Stomach smooth muscle (tissue), 2 donors: ENCODE measurements at regions not wholly inside any gene's neighbourhood (a gene's known extent, or its start where the extent isn't known, plus 50 kb on each side); places are given as distances from the start of the nearest gene placed in this dataset.

ENCODE experiments used
- H3K27ac ChIP-seq: one replicate; pipeline ENCODE4 v1.7.0; 2013; ENCODE audit warnings: mild to moderate bottlenecking, low read length, inconsistent platforms
- H3K27me3 ChIP-seq, 2 donors: one replicate each; pipeline ENCODE4 v1.7.0; 2013; ENCODE audit warnings: low read length in 2 of 2; ENCODE audit not compliant: insufficient read depth in 2 of 2, control insufficient read depth in 1 of 2
- H3K36me3 ChIP-seq, 2 donors: one replicate each; pipeline ENCODE4 v1.7.0; 2013; ENCODE audit warnings: low read length in 2 of 2; ENCODE audit not compliant: control insufficient read depth in 2 of 2, insufficient read depth in 2 of 2
- H3K4me1 ChIP-seq: one replicate; pipeline ENCODE4 v1.7.0; 2013; ENCODE audit warnings: low read length; ENCODE audit not compliant: control insufficient read depth, insufficient read depth
- H3K4me3 ChIP-seq, 2 donors: one replicate each; pipeline ENCODE4 v1.7.0; 2013; ENCODE audit warnings: low read length in 2 of 2
- H3K9ac ChIP-seq, 2 donors: one replicate each; pipeline ENCODE4 v1.7.0; 2013; ENCODE audit warnings: low read length in 2 of 2, mild to moderate bottlenecking in 1 of 2
- H3K9me3 ChIP-seq, 2 donors: one replicate each; pipeline ENCODE4 v1.7.0; 2013; ENCODE audit warnings: low read length in 2 of 2; ENCODE audit not compliant: control insufficient read depth in 2 of 2
- donor health status: healthy.
- donor health status: Pancreatic carcinoma.

- Histone ChIP-seq H3K27me3 (no peaks in the 10 kb centered on the region), H3K36me3 (no peaks in the 10 kb centered on the region)
Observed at GRCh38 chr15:45784656-45785055, 149.8 kb downstream of the SQOR start.

GRCh38 chr15:45785897-45786296, 151.1 kb downstream of the SQOR start:
- no peak overlapping the region for H3K4me3 ChIP-seq
- no peaks in the 10 kb centered on the region for H3K36me3 ChIP-seq
- no peak overlapping the region for H3K27ac ChIP-seq
- no peaks in the 10 kb centered on the region for H3K27me3 ChIP-seq
- no peak overlapping the region for H3K9ac ChIP-seq
- no peaks in the 10 kb centered on the region for H3K9me3 ChIP-seq
- no peaks in the 10 kb centered on the region for H3K4me1 ChIP-seq

More at GRCh38 chr15:45784656-45785055, 149.8 kb downstream of the SQOR start:
- Histone ChIP-seq H3K4me1 (no peaks in the 10 kb centered on the region), H3K4me3 (no peak overlapping the region), H3K27ac (no peak overlapping the region), H3K9ac (no peak overlapping the region), H3K9me3 (no peaks in the 10 kb centered on the region)

GRCh38 chr15:45790325-45790943, 155.6 kb downstream of the SQOR start:
- Histone ChIP-seq H3K4me1 (no peaks in the 10 kb centered on the region), H3K27ac (no peak overlapping the region), H3K27me3 (peaks cover 0 to 2% of the 10 kb centered on the region in 2 donors), H3K9ac (no peak overlapping the region), H3K36me3 (no peaks in the 10 kb centered on the region), H3K9me3 (no peaks in the 10 kb centered on the region), H3K4me3 (no peak overlapping the region)

- H3K4me3 ChIP-seq, result no peak overlapping the region
- no peak overlapping the region for H3K9ac ChIP-seq
- no peaks in the 10 kb centered on the region for H3K36me3 ChIP-seq
- no peaks in the 10 kb centered on the region for H3K9me3 ChIP-seq
- H3K4me1 ChIP-seq, result no peaks in the 10 kb centered on the region
- peaks cover 0 to 2% of the 10 kb centered on the region in 2 donors for H3K27me3 ChIP-seq
- H3K27ac ChIP-seq, result no peak overlapping the region
Observed at GRCh38 chr15:45794304-45794703, 159.5 kb downstream of the SQOR start.

GRCh38 chr15:45794712-45795439, 160.0 kb downstream of the SQOR start:
- Histone ChIP-seq H3K27ac (no peak overlapping the region), H3K9ac (no peak overlapping the region)

GRCh38 chr15:45795440-45796069, 160.7 kb downstream of the SQOR start:
- Histone ChIP-seq H3K9me3 (no peaks in the 10 kb centered on the region), H3K36me3 (no peaks in the 10 kb centered on the region), H3K4me3 (no peak overlapping the region), H3K27ac (no peak overlapping the region), H3K27me3 (peaks cover 0 to 2% of the 10 kb centered on the region in 2 donors), H3K9ac (no peak overlapping the region), H3K4me1 (no peaks in the 10 kb centered on the region)

More at GRCh38 chr15:45794712-45795439, 160.0 kb downstream of the SQOR start:
- no peaks in the 10 kb centered on the region for H3K4me1 ChIP-seq
- no peaks in the 10 kb centered on the region for H3K9me3 ChIP-seq
- H3K27me3 ChIP-seq, result peaks cover 0 to 2% of the 10 kb centered on the region in 2 donors
- H3K4me3 ChIP-seq, result no peak overlapping the region
- no peaks in the 10 kb centered on the region for H3K36me3 ChIP-seq

- Histone ChIP-seq H3K27ac (no peak overlapping the region), H3K36me3 (no peaks in the 10 kb centered on the region), H3K4me1 (no peaks in the 10 kb centered on the region), H3K9ac (no peak overlapping the region), H3K4me3 (no peak overlapping the region), H3K27me3 (peaks cover 0 to 2% of the 10 kb centered on the region in 2 donors), H3K9me3 (no peaks in the 10 kb centered on the region)
Observed at GRCh38 chr15:45796433-45796832, 161.6 kb downstream of the SQOR start.

- no peaks in the 10 kb centered on the region for H3K4me1 ChIP-seq
- no peaks in the 10 kb centered on the region for H3K9me3 ChIP-seq
- H3K4me3 ChIP-seq, result no peak overlapping the region
- H3K27ac ChIP-seq, result no peak overlapping the region
- no peak overlapping the region for H3K9ac ChIP-seq
- H3K27me3 ChIP-seq, result no peaks in the 10 kb centered on the region
- H3K36me3 ChIP-seq, result no peaks in the 10 kb centered on the region
Observed at GRCh38 chr15:45799508-45799907, 164.7 kb downstream of the SQOR start.

- Histone ChIP-seq H3K4me3 (no peak overlapping the region), H3K4me1 (no peaks in the 10 kb centered on the region), H3K9ac (no peak overlapping the region), H3K27ac (no peak overlapping the region), H3K27me3 (no peaks in the 10 kb centered on the region), H3K36me3 (no peaks in the 10 kb centered on the region), H3K9me3 (no peaks in the 10 kb centered on the region)
Observed at GRCh38 chr15:45801543-45801942, 166.7 kb downstream of the SQOR start.

GRCh38 chr15:45802140-45802539, 167.3 kb downstream of the SQOR start:
- no peaks in the 10 kb centered on the region for H3K36me3 ChIP-seq
- H3K27ac ChIP-seq, result no peak overlapping the region
- H3K4me1 ChIP-seq, result no peaks in the 10 kb centered on the region
- no peaks in the 10 kb centered on the region for H3K27me3 ChIP-seq
- H3K9me3 ChIP-seq, result peaks cover 0 to 3% of the 10 kb centered on the region in 2 donors
- no peak overlapping the region for H3K9ac ChIP-seq
- no peak overlapping the region for H3K4me3 ChIP-seq

GRCh38 chr15:45804028-45804427, 169.2 kb downstream of the SQOR start:
- H3K27ac ChIP-seq, result no peak overlapping the region
- no peaks in the 10 kb centered on the region for H3K36me3 ChIP-seq
- peaks cover 0 to 3% of the 10 kb centered on the region in 2 donors for H3K9me3 ChIP-seq
- no peaks in the 10 kb centered on the region for H3K4me1 ChIP-seq
- no peak overlapping the region for H3K4me3 ChIP-seq
- no peak overlapping the region for H3K9ac ChIP-seq
- no peaks in the 10 kb centered on the region for H3K27me3 ChIP-seq
